KG1 (cell line): ENCODE measurements at regions not wholly inside any gene's neighbourhood (a gene's known extent, or its start where the extent isn't known, plus 50 kb on each side); places are given as distances from the start of the nearest gene placed in this dataset.

ENCODE experiments used
- DNase-seq: peaks from one replicate; lab custom pipeline; 2025; lab: John Stamatoyannopoulos, UW

DNA sequence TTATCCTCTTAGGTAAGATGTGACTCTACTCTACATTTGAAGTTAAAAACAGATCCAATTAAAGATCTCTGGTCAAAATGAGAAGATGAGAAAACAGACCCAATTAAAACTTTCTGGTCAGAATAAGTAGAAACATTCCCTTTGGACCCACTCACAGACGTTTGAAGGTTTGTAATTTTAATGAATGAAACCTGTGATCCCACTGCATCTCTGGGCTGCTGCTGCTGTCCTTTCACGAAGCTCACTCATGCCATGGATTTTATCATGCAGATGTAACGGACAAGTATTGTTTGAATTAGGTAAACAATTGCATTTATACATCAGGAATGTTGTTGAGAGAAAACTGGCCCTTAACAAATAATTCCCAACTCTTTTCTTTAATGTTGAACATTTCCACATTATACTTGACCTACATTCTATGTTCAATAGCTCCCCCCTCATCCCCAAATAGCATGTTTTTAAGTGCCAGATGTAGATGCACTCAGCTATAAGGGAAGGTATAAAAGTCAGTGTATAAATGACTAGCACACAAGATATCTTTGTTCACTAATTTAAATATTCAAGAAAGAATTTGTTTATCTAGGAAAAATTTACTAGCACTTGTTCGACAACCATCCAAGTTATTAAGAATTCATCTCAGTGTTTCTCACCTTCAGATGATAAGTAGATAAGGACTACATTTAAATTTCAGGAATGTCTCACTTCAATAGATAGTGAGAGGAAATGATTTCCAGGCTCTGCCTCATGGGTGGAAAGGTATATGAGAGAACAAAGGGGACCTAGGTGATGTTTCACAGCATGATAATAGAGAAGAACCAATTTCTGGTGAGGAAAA lies 202.3 kb upstream of the LMNTD1 start:
- DNase-seq = no peak

DNA sequence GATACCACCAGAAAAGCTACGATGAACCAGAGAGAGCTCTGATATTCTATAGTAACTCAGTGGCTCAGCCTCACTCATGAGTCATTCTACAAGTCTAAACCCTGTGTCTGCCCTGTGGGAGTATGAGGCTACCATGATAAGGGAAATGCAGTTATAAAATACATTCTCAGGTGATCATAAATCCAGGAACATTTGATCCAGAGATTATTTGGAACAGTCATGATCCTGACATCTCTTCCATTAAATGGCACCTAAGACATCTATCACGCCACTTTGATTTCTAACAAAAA lies 202.6 kb upstream of the RASSF8 start:
- DNase-seq = no peak

DNA sequence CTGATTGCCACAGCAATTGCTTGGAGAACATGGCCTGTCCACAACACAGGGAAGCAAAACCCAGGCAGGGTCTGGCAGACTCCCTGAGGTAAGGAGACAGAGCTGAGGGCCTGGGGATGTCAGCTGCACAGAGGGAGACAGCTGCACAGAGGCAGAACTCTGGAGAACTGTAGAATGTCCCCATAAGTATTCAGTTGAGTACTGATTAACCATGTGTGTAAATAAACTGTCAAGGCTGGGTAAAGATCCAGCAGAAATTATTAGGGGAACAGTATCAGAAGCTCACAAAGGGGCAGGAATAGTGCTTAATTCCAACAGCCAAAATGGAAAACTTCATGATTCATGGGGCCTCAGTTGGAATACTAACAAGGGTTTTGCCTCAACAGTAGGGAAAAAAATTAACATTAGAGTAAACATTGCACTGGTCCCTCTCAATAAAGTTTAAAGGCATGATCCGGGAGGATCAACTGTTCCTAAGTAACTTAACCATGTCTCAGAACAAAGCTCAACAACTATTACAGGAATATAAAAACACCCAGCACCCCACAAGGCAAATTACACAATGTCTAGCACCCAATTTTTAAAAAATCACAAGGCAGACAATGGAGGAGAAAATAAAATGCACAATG lies 201.3 kb upstream of the RASSF8 start:
- no peak for DNase-seq

DNA sequence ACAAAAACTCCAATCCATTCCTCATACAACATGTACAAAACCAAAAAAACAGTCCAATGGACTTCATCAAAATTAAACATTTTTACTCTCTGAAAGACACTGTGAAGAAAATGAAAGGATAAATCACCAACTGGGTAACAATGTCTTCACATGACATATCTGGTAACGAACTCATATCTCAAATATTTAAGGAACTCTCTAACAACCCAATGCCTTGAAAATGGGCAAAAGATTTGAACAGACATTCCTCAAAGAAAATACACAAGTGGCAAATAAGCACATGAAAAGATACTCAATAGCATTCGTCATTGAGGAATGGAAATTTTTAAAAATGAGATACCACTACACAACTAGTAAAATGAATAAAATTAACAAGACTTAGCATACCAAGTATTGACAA lies 198.7 kb upstream of the RASSF8 start:
- no peak for DNase-seq

DNA sequence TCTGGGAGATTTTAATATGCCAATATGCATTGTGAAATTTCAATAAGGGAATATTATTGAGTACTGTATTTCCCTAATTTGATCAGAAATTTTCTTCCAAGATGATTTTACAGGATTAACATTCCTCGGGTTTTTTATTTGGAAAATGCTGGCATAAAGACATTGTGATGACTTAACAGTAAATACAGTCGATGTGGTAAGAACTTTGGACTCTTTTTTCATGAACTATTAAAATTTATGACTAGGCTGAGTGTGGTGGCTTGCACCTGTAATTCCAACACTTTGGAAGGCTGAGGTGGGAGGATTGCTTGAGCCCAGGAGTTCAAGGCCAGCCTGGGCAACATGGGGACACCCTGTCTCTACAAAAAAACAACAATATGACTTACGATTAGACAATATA lies 197.1 kb upstream of the RASSF8 start:
- DNase-seq = no peak

DNA sequence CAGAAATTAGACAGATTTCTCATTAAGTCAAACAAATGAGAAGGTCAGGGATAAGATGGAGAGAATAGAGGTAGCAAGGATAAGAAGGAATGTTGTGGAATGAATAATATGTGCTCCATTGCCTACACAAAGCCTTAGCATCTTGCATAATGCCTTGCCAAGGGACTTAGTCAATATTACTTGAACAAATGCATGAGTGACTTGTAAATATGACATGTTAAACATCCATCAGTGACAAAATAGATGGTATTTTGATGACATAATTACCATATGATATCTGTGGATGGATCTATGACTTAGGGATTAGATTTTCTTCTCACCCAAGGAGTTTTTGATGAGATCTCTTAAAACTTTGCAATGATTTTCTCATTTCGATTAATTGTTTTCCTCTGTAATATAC lies 194.1 kb upstream of the RASSF8 start:
- DNase-seq = no peak

DNA sequence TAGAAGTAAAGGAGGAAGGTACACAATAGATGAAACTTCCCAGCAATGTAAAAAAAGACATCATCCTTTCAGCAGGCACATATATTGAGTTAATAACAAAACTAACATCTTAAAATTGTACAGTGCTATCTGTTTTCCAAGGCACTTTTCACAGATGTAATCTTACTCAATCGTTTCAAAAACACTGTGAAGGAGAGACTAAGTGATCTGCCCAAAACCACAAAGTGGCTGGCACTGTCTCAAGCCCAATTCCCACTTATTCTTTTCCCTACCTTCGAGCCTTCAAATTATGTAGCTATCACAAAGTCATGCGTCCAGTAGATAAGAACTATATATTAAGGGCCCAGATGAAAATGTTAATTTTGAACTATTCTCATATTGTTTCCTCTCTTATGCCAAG lies 193.6 kb upstream of the RASSF8 start:
- no peak for DNase-seq

DNA sequence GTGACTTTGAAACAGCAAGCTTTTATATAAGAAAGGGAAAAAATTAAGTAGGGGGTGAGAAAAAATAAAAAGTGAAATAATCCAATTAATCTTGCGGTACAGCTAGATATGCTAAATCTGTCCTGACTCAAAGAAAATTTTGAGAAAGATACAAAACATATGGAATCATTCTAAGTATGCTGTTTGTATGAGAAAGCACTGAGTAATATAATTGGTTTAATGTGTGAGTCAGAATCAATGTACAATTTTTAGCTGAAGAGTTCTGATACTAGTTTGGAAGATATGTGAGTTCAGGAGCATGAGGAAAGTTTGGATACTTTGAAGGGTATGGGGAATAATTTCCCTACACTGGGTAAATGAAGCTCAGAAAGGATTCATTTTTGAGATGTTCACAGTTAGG lies 190.9 kb upstream of the RASSF8 start:
- DNase-seq = no peak

DNA sequence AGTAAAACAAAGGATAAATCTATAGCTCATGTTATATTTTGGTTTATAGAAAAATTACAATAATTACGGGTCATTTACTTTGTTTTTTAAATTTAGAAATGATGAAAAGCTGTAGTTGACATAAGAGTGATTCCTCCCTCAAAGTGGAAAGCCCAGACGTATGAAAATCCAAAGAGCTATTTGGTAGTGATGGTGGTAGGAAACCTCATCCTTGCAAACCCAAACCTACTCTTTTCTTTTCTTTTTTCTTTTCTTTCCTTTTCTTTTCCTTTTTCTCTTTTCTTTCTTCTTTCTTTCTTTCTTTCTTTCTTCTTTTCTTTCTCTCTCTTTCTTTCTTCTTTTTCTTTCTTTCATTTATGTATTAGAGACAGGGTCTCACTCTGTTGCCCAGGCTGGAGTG lies 190.3 kb upstream of the RASSF8 start:
- DNase-seq = no peak

DNA sequence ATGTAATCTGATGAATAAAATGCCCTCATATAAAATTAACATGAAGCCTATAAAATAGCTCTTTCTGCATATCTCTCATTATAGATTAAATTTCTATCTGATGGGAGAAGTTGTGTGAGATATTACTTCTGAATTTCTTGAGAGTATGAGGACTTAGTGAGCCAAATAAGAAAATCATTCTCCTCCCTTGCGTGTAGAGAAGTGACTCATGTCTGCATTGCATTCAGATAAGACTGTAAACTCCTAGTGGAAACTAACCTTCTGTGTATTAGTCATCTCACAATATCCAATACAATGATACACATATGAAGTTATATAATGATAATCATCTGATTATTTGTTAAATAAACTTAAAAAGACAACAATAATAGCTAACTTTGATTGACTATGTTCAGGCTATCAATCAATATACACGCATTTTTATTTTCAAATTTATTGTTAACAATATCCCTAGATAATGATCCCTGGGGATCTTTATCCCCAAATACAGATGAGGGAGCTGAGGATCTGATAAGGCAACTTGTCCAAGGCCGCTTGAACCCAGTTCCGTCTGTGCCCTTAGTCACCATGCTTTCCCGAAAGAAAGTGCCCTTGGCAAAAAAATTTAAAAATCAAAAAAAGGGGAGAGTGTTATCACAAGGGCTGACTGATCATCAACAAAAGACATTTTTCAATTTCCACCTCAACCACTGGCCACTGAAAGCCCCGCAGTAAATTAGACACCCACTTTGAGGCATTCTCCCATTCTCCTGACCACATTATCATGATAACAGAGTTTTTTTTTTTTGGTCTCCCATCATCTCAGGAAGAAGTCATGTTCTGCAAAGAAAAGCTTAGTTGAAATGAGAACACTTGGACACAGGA lies 189.2 kb upstream of the RASSF8 start:
- no peak for DNase-seq

DNA sequence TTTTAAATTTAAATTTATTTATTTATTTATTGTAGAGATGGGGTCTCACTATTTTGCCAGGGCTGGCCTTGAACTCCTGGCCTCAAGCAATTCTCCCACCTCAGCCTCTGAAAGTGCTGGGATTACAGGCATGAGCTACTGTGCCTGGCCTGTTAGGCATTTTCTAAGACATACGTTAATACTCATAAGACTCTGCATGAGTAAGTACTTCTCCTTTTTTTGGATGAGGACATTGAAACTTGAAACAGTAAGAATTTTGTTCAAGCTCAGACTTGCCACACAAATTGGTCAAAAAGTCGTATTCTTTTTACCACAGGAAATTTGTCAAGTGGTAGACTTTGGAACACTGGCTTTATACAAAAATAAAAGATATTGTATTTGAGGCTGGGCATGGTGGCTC lies 187.4 kb upstream of the RASSF8 start:
- no peak for DNase-seq

DNA sequence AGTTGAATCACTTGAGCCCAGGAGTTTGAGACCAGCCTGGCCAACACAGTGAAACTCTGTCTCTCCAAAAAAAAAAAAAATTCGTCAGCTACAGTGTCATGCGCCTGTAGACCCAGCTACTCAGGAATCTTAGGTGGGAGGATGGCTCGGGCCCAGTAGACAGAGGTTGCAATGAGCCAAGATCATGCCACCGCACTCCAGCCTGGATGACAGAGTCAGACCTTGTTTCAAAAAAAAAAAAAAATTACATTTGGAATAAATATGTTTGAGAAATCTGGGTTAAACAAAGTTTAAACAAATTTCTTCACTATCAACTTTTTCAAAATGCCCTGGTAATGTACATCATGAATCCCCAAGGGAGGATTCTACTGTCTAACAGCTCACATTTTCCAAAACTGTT lies 187.0 kb upstream of the RASSF8 start:
- DNase-seq = no peak

DNA sequence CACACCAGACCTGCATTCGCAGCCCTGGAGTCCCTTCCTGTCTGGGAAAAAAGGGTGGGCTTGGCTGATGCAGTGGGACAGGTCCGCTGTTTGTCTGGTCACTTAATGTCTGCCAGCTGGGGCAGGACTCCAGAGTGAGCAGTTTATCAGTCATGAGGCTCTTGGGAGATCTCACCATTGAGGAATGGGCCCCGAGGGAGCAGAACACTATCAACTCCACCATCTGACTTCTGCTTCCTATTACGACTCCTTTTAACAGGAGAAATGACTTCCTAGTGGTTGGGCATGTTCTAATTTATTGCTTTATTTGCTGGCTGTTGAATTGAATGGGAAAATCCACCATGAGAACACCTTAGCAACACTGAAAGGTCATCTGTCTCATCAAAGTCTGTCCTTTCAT lies 182.5 kb upstream of the RASSF8 start:
- no peak for DNase-seq

DNA sequence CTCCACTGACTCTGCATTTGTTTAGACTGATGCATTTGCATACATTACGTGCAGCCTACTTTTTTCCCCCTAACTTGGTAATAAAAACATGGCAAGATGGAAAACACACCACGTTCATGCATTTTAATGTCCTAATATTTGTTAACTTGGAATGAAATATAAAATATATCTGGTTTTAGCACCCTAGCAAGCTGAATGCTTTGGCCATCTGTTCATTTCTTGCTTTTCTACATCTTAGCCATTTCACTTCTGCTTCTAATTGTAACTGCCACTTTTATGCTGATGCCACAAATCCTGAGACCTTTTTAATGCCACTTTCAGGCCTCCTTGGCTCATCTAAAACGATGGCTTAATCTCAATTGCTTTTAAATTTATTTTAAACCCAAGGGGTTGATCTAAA lies 177.7 kb upstream of the RASSF8 start:
- DNase-seq = no peak

DNA sequence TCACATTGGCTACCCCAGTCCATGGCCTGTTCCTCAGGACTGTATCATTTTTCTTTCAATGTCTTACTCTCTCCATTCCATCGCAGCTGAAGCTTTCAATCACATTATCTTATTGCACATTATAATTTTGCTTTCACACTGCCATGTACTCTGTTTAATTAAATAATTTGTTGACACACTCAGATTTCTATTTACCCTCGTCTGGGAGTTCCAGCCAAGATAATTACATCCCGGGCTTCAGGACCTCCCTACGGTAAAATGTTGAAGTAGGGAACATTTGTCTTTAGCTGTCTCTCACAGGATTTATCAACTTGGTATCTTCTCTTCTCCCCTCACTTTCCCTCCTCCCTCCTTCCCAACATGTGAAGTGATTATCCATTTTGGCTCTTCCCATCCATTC lies 177.2 kb upstream of the RASSF8 start:
- no peak for DNase-seq

DNA sequence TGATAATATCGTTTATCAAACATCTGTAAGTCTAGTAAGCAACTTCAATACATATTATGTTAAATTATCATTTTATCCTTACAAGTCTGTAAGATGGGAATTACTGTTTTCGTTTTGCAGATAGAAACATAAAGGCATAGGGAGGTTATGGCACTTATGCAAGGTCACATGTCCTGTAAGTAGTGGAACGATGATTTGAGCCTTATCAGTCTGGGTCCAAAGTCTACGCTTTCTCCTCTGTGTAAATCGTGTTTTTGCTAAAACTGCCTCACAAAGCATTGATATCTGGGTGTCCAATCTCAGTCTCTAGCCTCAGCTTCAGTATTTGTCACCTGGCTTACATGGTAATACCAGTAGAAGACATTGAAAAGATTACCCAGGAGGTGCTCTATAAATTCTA lies 174.9 kb upstream of the RASSF8 start:
- no peak for DNase-seq

DNA sequence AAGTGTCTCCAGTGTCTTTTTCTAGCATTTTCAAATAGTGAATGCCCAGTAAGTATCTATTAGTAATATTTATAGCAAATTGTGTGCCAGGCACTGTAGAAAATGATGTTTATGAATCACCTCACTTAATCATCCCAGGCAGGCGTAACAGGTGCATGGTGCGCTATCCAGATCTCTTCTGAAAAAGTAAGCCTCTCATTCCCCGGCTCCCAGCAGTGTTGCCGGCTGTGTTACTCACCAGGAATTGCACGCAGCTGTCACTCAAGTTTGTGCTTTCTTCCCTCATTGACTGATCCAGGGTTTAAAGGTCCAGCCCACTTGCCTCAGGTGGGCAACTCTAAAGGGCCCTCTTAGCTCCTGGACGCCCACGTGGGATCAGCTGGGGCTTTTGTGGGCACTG lies 173.8 kb upstream of the RASSF8 start:
- DNase-seq = no peak

DNA sequence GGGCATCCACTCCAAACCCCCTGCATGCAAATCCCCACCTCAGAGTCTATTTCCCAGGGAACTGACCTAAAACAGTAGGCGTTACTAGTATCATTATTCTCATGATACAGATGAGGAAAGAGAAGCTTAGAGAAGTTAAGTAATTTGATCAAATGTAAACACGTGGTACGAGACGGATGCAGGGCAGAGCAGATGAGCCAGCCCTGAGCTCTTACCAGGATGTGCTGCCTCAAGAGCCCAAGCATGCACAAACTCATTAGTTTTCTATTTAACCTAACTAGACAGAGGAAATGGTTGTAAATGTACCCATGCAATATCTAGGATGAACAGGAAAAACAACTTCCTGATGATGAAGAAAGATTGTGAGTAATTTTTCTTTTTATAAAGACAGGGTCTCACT lies 173.3 kb upstream of the RASSF8 start:
- peak; percentile 33 for DNase-seq

DNA sequence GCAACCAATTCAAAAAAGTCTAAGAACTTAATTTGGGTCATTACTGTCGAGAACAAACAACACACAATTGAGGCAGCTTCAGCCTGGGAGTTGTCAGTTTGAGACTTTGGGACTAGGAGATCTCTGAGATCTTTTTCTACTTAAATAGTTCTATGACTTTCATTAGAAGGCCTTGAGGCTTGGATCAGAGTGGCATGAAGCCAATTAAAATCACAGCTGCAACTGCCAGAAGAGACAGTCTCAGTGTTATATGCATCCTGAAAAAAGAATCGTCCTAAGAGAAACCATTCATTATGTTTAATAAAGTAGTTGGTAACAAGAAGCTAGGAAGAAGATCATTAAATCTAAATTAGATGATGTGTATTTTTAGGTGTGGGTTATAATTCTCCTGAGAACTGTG lies 170.8 kb upstream of the RASSF8 start:
- DNase-seq = no peak

DNA sequence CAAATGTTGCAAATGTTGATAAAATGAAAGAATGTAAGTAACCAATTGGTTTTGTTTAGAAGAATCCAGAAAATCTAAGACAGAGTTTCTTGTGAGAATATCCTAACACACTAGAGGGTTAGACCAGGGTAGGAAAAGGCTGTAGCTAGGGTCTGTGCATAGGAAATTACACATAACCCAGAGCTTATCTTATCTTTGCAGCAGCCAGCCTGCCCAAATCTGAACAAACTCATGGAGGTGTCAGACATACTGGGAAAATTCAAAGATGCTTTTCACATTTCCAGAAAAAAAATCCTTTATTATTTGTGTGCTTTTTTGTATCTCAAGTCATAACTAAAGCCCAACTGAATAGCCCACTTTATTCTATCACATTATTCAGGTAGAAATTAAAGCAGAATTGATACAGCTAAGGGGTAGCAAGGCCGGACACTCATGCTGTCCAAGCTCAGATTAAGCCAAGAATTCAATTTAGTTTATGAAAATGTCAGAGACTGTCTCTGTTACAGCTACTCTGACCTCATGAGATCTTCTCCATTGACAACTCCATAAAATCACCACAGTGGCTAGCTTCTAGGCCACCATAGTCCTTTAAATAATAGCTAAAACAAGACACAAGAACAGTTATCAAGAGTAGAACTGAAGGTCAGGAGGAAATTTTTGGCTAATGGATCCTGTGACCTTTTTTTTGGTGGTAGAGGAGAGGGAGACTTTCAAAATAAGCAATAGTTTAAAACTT lies 169.6 kb upstream of the RASSF8 start:
- no peak for DNase-seq

DNA sequence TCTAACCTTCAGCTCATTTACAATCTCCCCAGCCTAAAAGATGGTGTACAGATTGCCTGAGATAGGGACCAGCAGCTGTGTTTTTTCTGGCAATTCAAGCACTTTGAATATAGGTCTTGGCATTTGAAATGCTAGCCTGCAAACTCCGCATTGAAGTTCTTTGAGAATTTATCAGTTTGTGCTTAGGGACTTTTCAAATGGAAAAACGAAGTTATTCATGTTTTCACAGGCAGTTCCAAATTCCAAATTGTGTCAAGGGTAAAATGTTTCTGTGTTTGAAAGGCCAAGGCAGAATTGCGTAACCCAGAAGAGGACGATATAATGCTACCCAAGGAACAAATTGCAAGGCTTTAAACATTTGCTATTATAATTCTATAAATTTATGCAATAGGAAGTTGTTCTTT lies 168.9 kb upstream of the RASSF8 start:
- no peak for DNase-seq

DNA sequence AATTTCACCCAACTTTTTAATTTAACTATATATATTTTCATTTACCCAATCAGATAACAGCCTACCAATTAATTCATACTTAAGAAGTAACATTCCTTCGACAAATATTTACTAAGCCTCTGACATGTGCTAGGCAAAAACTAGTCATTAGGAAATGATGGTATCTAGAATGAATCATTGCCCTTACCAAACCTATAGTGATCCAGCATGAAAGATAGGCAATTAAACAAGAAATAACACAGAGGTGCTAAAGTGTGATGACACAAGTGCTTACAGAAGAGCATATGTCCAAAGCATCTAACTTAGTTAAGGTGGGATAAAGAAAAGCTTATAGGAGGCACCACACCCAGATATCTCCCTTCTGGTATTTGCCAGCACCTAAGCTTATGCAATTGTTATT lies 166.5 kb upstream of the RASSF8 start:
- DNase-seq = no peak

DNA sequence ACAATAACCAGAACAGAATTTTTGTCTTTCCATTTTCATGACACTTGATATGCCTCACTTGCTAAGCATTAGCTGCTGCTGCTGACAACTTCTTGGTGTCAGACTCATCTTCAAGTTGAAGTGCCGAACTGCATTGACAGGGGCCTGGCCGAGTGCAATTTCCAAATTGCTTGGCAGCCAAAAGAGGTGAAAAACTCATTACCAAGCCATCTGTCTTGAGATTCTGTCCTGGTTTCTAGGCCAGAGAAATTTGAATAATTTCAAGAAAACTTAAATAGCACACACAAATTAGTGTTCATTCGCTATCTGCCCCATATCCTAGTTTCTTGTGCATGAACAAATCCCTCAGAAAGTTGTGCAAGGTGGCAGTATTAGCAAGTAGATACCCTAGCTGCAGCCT lies 165.3 kb upstream of the RASSF8 start:
- no peak for DNase-seq
